Peyer's patch (tissue), 4 donors: ENCODE measurements at regions not wholly inside any gene's neighbourhood (a gene's known extent, or its start where the extent isn't known, plus 50 kb on each side); places are given as distances from the start of the nearest gene placed in this dataset.

Experiments used
- DNase-seq, 3 donors: peaks; one replicate each; pipeline ENCODE4 v3.0.0-alpha.2; 2017 to 2019
- H3K27ac ChIP-seq, 4 donors: fragments of 200-600 bp; sonication (generic); one replicate each; pipeline ENCODE4 v1.5.1; 2016 to 2019
- H3K27me3 ChIP-seq, 2 donors: fragments of 200-600 bp; sonication (generic); one replicate each; pipeline ENCODE4 v1.5.1; 2019
- H3K36me3 ChIP-seq, 3 donors: fragments of 200-600 bp; sonication (generic); one replicate each; pipeline ENCODE4 v1.5.1; 2016 to 2019
- H3K4me1 ChIP-seq, 4 donors: fragments of 200-600 bp; sonication (generic); one replicate each; pipeline ENCODE4 v1.5.1; 2016 to 2019
- H3K4me3 ChIP-seq, 4 donors: fragments of 200-600 bp; sonication (generic); 1 replicate in 3 of 4; 2 replicates in 1 of 4; pipeline ENCODE4 v1.5.1; 2016 to 2019; ENCODE audit warnings: mild to moderate bottlenecking in 1 of 4
- H3K9me3 ChIP-seq, 4 donors: fragments of 200-600 bp; sonication (generic); one replicate each; pipeline ENCODE4 v1.5.1; 2016 to 2019; ENCODE audit warnings: mild to moderate bottlenecking in 1 of 4
- POLR2A ChIP-seq, 2 donors: fragments of 450-650 bp; IDR thresholded peaks; one replicate each; pipeline ENCODE4 v1.5.1; 2017; ENCODE audit warnings: antibody characterized with exemption in 2 of 2, mild to moderate bottlenecking in 2 of 2, moderate library complexity in 2 of 2
- TF ChIP-seq, protein P1 (sequence below), 6 experiments: fragments of 450-650 bp in 4 of 6; fragments of 200-600 bp in 2 of 6; sonication (generic) in 1 of 6; IDR thresholded peaks; one replicate each; pipeline ENCODE4 v1.5.1; 2017 to 2019; ENCODE audit warnings: antibody characterized with exemption in 6 of 6, mild to moderate bottlenecking in 3 of 6, moderate library complexity in 1 of 6

DNA sequence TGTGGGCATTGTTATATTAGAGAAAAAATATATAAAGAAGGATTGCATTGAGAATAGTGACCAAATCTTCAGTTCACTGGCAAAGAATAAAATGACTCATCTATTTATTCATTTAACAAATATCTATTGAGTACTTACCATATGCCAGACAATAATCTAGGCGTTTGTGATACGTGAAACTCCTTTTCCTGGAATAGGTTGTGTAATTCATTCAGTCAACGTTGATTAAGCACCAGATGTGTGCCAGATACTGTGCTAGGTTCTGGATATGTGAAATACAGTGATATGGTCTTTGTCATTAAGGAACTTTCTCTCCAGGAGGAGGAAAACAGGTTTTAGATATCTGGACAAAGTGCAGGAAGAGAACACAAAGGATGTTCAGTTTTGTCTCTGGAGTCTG lies 344.5 kb downstream of the RWDD3 start:
- Histone ChIP-seq H3K4me1 (no peaks in the 10 kb centered on the region), H3K9me3 (no peaks in the 10 kb centered on the region), H3K4me3 (no peak overlapping the region), H3K36me3 (no peaks in the 10 kb centered on the region), H3K27me3 (no peaks in the 10 kb centered on the region), H3K27ac (no peak overlapping the region)
- TF ChIP-seq, protein P1, sequence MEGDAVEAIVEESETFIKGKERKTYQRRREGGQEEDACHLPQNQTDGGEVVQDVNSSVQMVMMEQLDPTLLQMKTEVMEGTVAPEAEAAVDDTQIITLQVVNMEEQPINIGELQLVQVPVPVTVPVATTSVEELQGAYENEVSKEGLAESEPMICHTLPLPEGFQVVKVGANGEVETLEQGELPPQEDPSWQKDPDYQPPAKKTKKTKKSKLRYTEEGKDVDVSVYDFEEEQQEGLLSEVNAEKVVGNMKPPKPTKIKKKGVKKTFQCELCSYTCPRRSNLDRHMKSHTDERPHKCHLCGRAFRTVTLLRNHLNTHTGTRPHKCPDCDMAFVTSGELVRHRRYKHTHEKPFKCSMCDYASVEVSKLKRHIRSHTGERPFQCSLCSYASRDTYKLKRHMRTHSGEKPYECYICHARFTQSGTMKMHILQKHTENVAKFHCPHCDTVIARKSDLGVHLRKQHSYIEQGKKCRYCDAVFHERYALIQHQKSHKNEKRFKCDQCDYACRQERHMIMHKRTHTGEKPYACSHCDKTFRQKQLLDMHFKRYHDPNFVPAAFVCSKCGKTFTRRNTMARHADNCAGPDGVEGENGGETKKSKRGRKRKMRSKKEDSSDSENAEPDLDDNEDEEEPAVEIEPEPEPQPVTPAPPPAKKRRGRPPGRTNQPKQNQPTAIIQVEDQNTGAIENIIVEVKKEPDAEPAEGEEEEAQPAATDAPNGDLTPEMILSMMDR (IDR thresholded peaks at IDR 0.05) = no peak
- no peak for TF ChIP-seq POLR2A (IDR thresholded peaks at IDR 0.05)
- DNase-seq = no peak

DNA sequence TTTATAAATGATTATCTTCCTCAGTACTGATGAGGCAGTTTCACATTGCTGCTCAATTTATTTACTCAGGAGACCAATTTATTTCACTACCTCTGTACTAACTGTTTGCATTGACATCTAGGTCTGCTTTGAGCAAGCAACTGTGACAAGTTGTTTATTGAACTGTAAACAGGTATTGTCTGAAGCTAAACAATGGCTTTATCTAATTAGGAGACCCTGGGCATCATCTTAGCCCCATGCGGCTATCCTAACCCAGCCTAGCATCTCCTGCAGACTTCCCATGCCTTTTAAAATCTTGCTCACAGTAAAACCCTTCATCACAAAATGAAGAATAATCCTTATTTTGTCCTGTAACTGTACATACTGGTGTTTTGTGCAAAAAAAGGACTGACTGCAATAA lies 348.2 kb downstream of the RWDD3 start:
- no peak for TF ChIP-seq POLR2A (IDR thresholded peaks at IDR 0.05)
- no peaks in the 10 kb centered on the region for H3K4me1 ChIP-seq
- no peak overlapping the region for H3K27ac ChIP-seq
- no peaks in the 10 kb centered on the region for H3K9me3 ChIP-seq
- H3K36me3 ChIP-seq = no peaks in the 10 kb centered on the region
- H3K27me3 ChIP-seq = no peaks in the 10 kb centered on the region
- no peak overlapping the region for H3K4me3 ChIP-seq
- DNase-seq = no peak

DNA sequence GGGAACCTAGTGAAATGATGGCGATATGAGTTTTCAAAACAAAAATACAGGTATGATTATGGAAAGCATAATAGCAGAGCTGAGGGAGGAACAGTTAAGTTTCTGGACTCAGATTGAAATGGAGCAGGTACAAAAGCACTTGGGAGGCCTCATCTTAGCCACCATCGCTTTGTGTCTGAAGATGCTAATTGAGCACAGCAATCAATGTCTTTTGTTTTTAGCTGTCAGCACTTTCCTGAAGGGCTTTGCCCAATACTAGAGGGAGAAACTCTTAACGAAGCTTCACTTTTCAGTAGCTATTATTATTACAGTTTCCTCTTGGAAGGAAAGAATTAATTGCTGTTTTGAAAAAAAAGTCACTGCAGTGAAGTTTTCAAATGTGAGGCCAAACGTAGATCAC lies 348.7 kb downstream of the RWDD3 start:
- TF ChIP-seq, protein P1 (IDR thresholded peaks at IDR 0.05) = no peak
- no peak for TF ChIP-seq POLR2A (IDR thresholded peaks at IDR 0.05)
- H3K27me3 ChIP-seq = no peaks in the 10 kb centered on the region
- no peak overlapping the region for H3K4me3 ChIP-seq

DNA sequence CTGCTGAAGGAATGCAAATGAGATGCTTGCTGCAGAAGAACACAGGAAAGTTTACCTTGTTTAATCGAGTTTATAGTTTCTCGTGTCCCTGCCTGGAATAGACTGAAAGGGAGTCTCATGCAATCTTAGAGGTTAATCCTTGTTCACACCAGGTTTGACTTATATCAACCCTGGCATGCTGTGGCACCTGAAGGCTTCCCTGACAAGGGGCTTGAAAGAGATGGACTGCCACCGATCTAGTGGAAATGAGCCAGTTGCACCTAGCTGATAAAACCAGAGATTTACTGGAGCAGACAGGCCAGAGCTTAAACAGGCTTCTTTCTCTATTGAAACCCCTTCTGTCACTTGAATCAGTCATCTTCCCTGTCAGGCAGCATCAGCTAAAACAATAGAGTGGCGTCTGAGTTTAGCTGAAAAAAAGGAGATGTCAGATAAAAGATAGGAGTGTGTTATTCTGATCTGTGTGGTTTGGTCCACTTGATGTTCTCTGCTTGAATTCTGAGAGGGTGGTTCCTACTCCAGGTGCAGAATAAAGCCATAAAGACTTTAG lies 349.7 kb downstream of the RWDD3 start:
- no peak for TF ChIP-seq POLR2A (IDR thresholded peaks at IDR 0.05)
- TF ChIP-seq, protein P1 (IDR thresholded peaks at IDR 0.05) = no peak
- no peaks in the 10 kb centered on the region for H3K4me1 ChIP-seq
- no peak overlapping the region for H3K4me3 ChIP-seq
- no peaks in the 10 kb centered on the region for H3K9me3 ChIP-seq
- no peak for DNase-seq
- no peak overlapping the region for H3K27ac ChIP-seq
- no peaks in the 10 kb centered on the region for H3K36me3 ChIP-seq
- H3K27me3 ChIP-seq = no peaks in the 10 kb centered on the region

More for the DNA sequence above, 348.7 kb downstream of the RWDD3 start:
- no peak overlapping the region for H3K27ac ChIP-seq
- no peaks in the 10 kb centered on the region for H3K4me1 ChIP-seq
- H3K9me3 ChIP-seq = no peaks in the 10 kb centered on the region
- DNase-seq = no peak
- no peaks in the 10 kb centered on the region for H3K36me3 ChIP-seq

DNA sequence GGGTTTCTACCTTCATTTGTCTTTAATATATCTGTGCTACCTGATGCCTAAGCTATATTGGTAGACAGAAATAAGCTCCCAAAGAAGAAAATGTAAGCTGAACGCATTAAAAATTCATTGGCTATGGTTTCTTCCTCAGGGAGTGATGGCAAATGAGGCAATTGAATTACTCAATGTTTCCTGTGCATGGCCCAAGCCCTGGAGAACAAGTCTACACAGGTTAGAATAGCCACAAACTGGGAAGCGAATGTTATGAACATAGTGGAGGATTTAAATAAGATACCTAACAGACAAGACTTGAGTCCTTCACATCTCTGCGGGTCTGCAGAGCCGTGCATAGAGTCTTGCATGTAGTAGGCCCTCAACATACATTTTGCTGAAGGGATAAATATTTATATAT lies 350.3 kb downstream of the RWDD3 start:
- Histone ChIP-seq H3K36me3 (no peaks in the 10 kb centered on the region), H3K9me3 (no peaks in the 10 kb centered on the region), H3K4me3 (no peak overlapping the region), H3K27ac (no peak overlapping the region), H3K27me3 (no peaks in the 10 kb centered on the region), H3K4me1 (no peaks in the 10 kb centered on the region)
- TF ChIP-seq POLR2A (IDR thresholded peaks at IDR 0.05) = no peak
- TF ChIP-seq, protein P1 (IDR thresholded peaks at IDR 0.05) = no peak
- DNase-seq = no peak

DNA sequence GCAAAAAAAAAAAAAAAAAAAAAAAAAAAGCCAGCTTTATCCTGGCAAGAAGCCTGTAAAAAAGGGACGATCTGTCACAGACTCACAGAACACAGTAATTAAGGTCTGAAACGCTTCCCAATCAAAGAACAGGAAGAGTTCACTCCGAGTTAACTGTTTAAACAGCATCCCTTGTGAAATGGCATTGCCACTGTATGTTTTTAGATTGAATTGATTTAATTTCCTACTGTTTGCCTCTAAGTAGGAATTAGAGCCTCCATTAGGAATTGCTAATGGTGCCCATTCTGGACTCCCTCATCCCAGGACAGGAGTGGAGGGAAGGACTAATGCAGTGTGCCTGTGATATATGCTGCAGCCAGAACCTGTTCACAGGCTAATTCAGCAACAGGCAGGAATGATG lies 370.8 kb downstream of the RWDD3 start:
- no peaks in the 10 kb centered on the region for H3K9me3 ChIP-seq
- H3K4me1 ChIP-seq = no peaks in the 10 kb centered on the region
- H3K4me3 ChIP-seq = no peak overlapping the region
- H3K36me3 ChIP-seq = no peaks in the 10 kb centered on the region
- TF ChIP-seq, protein P1 (IDR thresholded peaks at IDR 0.05) = no peak
- TF ChIP-seq POLR2A (IDR thresholded peaks at IDR 0.05) = no peak
- no peak for DNase-seq
- no peaks in the 10 kb centered on the region for H3K27me3 ChIP-seq
- no peak overlapping the region for H3K27ac ChIP-seq
